B cell (primary cell): ENCODE measurements at regions not wholly inside any gene's neighbourhood (a gene's known extent, or its start where the extent isn't known, plus 50 kb on each side); places are given as distances from the start of the nearest gene placed in this dataset.

ENCODE experiments used
- EZH2 ChIP-seq: IDR thresholded peaks from 2 replicates; pipeline ENCODE4 v1.6.1; 2012; ENCODE audit warnings: borderline replicate concordance, low read depth, mild to moderate bottlenecking, moderate library complexity, low read length; ENCODE audit not compliant: insufficient read depth, poor library complexity, severe bottlenecking
- TF ChIP-seq, protein P1 (sequence below): fragments of 200-600 bp; IDR thresholded peaks from one replicate; pipeline ENCODE4 v1.8.0; 2022; ENCODE audit warnings: antibody characterized with exemption, mild to moderate bottlenecking

- TF ChIP-seq, protein P1, sequence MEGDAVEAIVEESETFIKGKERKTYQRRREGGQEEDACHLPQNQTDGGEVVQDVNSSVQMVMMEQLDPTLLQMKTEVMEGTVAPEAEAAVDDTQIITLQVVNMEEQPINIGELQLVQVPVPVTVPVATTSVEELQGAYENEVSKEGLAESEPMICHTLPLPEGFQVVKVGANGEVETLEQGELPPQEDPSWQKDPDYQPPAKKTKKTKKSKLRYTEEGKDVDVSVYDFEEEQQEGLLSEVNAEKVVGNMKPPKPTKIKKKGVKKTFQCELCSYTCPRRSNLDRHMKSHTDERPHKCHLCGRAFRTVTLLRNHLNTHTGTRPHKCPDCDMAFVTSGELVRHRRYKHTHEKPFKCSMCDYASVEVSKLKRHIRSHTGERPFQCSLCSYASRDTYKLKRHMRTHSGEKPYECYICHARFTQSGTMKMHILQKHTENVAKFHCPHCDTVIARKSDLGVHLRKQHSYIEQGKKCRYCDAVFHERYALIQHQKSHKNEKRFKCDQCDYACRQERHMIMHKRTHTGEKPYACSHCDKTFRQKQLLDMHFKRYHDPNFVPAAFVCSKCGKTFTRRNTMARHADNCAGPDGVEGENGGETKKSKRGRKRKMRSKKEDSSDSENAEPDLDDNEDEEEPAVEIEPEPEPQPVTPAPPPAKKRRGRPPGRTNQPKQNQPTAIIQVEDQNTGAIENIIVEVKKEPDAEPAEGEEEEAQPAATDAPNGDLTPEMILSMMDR = no peak
- TF ChIP-seq EZH2 = no peak
Observed at GRCh38 chr22:41034706-41035105, 57.7 kb upstream of the EP300 start.
